HG03354 (cell line): ENCODE measurements at regions not wholly inside any gene's neighbourhood (a gene's known extent, or its start where the extent isn't known, plus 50 kb on each side); places are given as distances from the start of the nearest gene placed in this dataset.

Experiments
- ATAC-seq: cut with Tn5 transposase; IDR thresholded peaks from one replicate; pipeline ENCODE4 v1.9.1; 2021; ENCODE audit warnings: mild to moderate bottlenecking; ENCODE audit not compliant: unreplicated experiment, poor library complexity, severe bottlenecking

GRCh38 chr10:83153714-83154113, 985.6 kb upstream of the GHITM start:
- no peak for ATAC-seq

- no peak for ATAC-seq
Observed at GRCh38 chr10:83164156-83164555, 975.2 kb upstream of the GHITM start.

- no peak for ATAC-seq
Observed at GRCh38 chr10:83165265-83165664, 974.0 kb upstream of the GHITM start.

GRCh38 chr10:83166344-83166743, 973.0 kb upstream of the GHITM start:
- no peak for ATAC-seq

- no peak for ATAC-seq
Observed at GRCh38 chr10:83167081-83167480, 972.2 kb upstream of the GHITM start.

- no peak for ATAC-seq
Observed at GRCh38 chr10:83176901-83177300, 962.4 kb upstream of the GHITM start.

- no peak for ATAC-seq
Observed at GRCh38 chr10:83178526-83178925, 960.8 kb upstream of the GHITM start.

GRCh38 chr10:83179371-83179770, 959.9 kb upstream of the GHITM start:
- no peak for ATAC-seq

- no peak for ATAC-seq
Observed at GRCh38 chr10:83182076-83182475, 957.2 kb upstream of the GHITM start.

GRCh38 chr10:83184641-83185040, 954.7 kb upstream of the GHITM start:
- ATAC-seq: no peak

- ATAC-seq: no peak
Observed at GRCh38 chr10:83190614-83191013, 948.7 kb upstream of the GHITM start.

GRCh38 chr10:83193026-83193425, 946.3 kb upstream of the GHITM start:
- ATAC-seq: no peak

GRCh38 chr10:83195021-83195420, 944.3 kb upstream of the GHITM start:
- ATAC-seq: no peak

- ATAC-seq: no peak
Observed at GRCh38 chr10:83199374-83199773, 939.9 kb upstream of the GHITM start.

GRCh38 chr10:83205861-83206260, 933.4 kb upstream of the GHITM start:
- no peak for ATAC-seq

GRCh38 chr10:83212632-83213334, 926.5 kb upstream of the GHITM start:
- no peak for ATAC-seq

- no peak for ATAC-seq
Observed at GRCh38 chr10:83214136-83214535, 925.2 kb upstream of the GHITM start.

- ATAC-seq: no peak
Observed at GRCh38 chr10:83218205-83218604, 921.1 kb upstream of the GHITM start.

GRCh38 chr10:83222300-83222699, 917.0 kb upstream of the GHITM start:
- no peak for ATAC-seq

- ATAC-seq: no peak
Observed at GRCh38 chr10:83222832-83223742, 916.2 kb upstream of the GHITM start.

GRCh38 chr10:83225781-83226180, 913.5 kb upstream of the GHITM start:
- no peak for ATAC-seq
